ENCODE measurements at regions not wholly inside any gene's neighbourhood (a gene's known extent, or its start where the extent isn't known, plus 50 kb on each side); places are given as distances from the start of the nearest gene placed in this dataset.

DNA sequence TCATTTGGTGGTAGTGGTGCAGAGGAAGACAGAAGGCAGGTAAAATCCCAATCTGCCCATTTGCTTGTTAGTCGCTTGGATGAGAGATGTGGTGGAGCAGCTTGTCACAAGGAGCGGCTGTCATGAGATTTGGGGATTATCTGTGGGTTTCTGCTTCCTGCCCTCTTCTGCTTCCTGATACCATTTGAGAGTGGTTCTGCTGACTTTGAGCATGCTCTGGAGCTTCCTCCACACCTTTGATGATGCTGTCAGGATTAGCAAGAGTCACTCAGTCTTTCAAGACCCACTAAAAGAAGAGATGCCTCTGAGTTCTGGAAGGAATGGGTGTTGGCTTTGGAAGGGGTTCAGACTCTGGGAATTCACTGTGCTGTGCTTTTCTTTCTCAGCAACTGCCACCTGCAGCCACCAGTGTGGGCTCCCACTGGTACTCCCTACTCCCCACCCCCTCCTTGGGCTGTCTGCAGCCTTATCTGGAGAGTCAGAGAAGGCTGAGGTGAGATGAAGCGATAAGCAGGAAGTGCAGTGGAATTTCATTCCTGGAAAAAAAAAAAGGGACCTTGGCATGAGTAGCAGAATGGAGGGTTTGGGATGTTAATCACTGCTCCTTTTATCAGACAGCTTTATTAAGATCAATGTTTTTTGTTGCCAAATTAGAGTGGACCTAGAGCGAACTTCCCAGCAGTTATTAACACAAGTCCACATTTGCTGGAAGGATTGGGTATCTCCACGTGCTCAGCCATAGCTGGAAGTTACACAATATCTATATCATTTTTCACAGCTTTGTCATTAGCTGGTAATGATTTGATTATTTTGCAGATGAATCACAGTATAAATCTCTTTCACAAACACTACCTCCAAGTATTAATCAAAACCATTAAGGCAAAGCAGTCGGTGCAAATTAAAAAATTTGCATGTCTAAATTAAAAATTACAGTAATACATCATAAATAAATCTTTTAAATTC, 233.0 kb upstream of the SATB1 start:
- no peak for TF ChIP-seq POLR2AphosphoS5 (IDR thresholded peaks at IDR 0.05; ENCODE audit: low read depth, low read length)
- no peak for TF ChIP-seq POLR2A (IDR thresholded peaks at IDR 0.05; ENCODE audit: low read depth, low read length)
- TF ChIP-seq TAF1 (IDR thresholded peaks at IDR 0.05; ENCODE audit: borderline replicate concordance, low read depth, low read length): no peak

All from GM12892 (cell line).